Embryonic facial prominence (tissue), 1 donor: ENCODE measurements at regions not wholly inside any gene's neighbourhood (a gene's known extent, or its start where the extent isn't known, plus 50 kb on each side); places are given as distances from the start of the nearest gene placed in this dataset.
"Not testable (repeated sequence)": the region's sequence is repeated elsewhere in the genome, so short reads cannot be mapped to it uniquely, and the experiment has no call there.

ENCODE experiments used
- DNase-seq: peaks from one replicate; pipeline ENCODE4 v3.0.0-alpha.2; 2016; ENCODE audit errors: extremely low spot score

DNA sequence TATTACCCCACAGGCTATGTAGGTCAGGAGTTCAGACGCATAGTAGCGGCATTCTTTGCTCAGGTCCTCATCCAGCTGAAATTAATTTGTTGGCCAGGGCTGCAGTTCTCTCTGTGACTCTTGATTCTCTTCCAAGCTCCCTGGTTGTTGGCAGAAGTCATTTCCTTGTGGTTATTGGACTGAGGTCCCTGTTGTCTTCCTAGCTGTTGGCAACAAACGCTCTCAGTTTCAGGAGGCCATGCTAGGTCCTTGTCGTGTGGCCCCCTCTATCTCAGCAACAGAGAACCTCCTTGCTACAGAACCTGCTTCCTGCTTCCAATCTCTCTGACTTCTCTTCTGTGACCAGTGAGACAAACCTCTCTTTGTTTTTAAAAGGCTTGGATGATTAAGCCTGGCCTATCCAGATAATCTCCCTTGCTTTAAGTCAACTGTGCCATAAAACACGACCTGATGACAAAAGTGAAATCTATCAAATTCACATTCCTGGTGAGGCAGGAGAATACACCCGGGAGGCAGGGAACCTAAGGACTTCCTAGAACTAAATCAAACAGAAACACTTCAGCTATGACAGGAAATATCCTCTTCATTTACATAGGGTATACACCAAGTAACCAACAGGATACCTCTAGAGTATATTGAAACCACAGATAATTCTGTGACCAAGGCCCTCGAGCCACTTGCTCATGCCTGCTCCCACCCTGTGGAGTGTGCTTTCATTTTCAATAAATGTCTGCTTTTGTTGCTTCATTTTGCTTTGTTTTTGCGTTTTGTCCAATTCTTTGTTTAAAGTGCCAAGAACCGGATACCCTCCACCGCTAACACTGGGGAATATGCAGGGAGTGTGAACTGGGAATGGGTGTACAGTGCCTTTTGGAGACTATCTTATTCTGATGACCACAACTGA, 196.0 kb downstream of the BTBD3 start:
- no peak for DNase-seq

DNA sequence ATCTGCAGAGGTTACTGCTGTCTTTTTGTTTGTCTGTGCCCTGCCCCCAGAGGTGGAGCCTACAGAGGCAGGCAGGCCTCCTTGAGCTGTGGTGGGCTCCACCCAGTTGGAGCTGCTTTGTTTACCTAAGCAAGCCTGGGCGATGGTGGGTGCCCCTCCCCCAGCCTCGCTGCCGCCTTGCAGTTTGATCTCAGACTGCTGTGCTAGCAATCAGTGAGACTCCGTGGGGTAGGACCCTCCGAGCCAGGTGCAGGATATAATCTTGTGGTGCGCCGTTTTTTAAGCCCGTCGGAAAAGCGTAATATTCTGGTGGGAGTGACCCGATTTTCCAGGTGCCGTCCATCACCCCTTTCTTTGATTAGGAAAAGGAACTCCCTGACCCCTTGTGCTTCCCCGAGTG, 211.4 kb downstream of the BTBD3 start:
- DNase-seq = not testable (repeated sequence)

DNA sequence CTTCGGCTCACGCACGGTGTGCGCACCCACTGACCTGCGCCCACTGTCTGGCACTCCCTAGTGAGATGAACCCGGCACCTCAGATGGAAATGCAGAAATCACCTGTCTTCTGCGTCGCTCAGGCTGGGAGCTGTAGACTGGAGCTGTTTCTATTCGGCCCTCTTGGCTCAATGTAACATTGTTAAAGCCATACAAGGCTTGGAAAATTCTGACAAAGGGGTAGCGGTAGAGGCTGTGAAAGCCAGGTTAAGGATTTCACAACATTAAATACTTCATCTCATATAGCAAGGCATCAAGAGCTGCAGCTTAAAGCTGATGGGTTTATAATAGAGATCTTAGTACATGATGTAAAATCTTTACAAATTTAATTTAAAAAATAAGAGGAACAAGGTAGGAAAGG, 211.8 kb downstream of the BTBD3 start:
- DNase-seq = not testable (repeated sequence)

GRCh38 chr20:12130781-12131180, 213.1 kb downstream of the BTBD3 start:
- no peak for DNase-seq

DNA sequence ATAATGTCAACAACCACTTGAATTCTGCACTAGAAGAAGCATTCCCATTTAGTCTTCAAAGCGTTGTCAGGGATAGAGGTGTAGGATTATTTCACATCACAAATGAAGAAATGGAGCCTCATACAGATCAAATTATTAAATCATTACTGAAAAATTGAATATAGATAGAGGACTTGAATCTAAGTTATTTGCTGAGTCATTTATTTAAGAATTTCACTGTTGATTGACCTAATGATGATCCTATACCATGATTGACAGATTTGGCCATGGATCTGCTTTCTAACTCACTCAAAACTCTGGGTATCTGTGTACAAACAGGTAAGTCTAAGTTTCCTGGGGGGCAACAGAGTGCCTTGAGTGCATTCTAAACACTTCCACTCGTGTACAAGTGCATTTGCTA, 215.9 kb downstream of the BTBD3 start:
- no peak for DNase-seq

DNA sequence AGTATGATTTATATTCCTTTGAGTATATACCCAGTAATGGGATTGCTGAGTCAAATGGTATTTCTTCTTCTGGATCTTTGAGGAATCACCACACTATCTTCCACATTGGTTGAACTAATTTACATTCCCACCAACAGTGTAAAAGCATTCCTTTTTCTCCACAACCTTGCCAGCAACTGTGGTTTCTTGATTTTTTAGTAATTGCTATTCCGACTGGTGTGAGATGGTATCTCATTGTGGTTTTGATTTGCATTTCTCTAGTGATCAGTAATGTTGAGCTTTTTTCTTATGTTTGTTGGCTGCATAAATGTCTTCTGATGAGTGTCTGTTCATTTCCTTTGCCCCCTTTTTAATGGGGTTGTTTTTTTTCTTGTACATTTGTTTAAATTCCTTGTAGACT, 228.3 kb downstream of the BTBD3 start:
- DNase-seq = not testable (repeated sequence)

DNA sequence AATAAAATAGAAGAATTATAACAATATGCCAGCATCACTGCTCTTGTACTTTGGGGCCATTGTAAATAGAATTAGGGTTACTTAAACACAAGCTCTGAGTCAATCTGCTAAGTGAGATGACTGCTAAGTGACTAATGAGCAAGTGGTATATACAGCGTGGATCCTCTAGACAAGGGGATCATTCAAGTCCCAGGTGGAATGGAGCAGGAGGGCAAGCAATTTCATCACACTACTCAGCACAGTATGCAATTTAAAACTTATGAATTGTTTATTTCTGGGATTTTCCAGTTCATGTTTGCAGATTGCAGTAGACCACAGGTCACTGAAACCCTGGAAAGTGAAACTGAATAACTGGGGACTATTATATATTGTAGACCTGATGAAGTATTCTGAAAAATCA, 235.3 kb downstream of the BTBD3 start:
- no peak for DNase-seq

DNA sequence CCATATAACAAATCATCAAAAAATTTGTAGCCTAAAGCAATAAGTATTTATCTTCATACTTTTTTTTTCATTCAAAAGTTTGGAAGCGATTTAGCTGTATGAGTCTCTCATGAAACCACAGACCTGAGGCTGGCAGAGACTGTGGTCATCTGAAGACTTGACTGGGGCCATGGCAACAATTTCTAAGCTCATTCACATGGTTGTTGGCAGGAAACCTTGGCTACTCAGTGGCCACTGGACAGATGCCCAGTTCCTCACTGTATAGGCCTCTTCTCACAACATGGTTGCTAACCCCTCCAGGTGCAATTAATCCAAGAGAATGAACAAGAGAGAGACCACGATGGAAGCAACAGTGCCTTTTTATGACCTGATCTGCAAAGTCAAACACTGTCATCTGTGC, 235.9 kb downstream of the BTBD3 start:
- DNase-seq = no peak

GRCh38 chr20:12156252-12156651, 238.6 kb downstream of the BTBD3 start:
- DNase-seq = no peak

GRCh38 chr20:12159261-12159660, 241.6 kb downstream of the BTBD3 start:
- no peak for DNase-seq

- DNase-seq = no peak
These were observed 244.0 kb downstream of the BTBD3 start for GRCh38 chr20:12161734-12162133.

DNA sequence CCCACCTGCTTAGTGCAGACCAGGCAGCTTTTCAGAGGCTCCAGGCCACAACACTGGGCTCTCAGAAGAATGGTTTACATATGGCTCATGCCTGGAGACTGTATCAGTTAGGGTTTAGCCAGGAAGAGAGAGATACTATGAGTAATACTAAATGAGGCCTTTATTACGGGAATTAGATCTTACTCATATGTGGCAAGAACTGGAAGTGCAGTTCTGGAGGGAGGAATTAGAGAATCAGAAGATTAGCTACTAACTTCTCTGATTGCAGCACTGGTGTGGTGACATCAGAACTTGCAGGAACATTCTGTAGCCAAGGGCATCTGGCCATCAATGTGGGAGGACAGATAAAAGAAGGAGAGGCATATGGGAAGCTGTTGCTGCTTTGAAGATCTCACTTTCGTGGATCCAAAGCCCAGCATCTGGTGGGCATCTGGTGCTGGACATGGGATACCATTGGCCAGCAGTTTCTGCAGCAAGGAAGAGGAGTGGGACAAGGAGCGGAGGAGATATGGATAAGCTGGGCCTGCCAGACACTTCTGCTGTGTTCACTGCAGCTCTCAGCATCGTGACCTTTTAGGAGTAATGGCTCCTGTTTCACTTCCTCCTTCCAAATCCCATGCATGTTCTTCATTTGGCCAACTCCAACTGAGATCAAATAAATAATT, 248.5 kb downstream of the BTBD3 start:
- no peak for DNase-seq

- DNase-seq = no peak
These were observed 252.7 kb downstream of the BTBD3 start for GRCh38 chr20:12170406-12170805.

GRCh38 chr20:12171923-12172524, 254.3 kb downstream of the BTBD3 start:
- no peak for DNase-seq

GRCh38 chr20:12173347-12174012, 255.8 kb downstream of the BTBD3 start:
- DNase-seq = no peak

DNA sequence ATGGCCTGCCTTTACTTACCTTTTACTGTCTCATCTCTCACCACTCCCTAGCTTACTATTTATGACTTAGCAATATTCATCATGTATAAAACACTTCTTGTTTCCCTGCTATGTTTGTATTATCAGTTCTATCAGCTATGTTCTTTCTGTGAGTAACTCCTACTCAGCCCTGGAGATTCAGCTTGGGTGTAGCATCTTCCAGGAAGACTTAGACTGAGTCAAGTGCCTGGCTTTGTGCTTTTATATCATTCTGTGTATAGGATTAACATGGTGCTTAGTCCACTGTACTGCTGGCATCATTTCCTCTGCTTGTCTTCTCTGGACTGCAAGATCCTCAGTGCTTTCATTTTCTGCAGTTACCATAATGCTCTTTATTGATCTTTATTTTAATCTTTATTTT, 257.8 kb downstream of the BTBD3 start:
- no peak for DNase-seq

GRCh38 chr20:12177657-12178293, 260.1 kb downstream of the BTBD3 start:
- DNase-seq = no peak

DNA sequence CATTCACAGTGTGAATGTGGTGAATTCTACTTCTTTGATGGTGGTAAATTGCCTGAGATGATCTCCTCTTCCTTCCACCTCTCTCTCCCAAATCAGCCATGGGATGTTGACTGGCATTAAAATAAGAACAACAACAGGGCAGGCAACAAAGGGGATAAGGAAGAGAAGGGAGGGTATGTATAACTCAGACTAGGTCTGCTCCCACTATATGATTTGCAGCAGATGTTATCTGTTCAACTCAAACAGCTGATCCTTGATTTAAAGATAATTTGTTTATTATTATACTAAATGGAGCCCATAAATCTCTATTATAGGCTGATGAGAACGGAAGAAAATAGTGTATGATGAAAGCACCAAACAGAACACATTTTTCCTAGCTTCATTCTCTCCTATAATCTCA, 262.0 kb downstream of the BTBD3 start:
- no peak for DNase-seq

GRCh38 chr20:12180107-12180661, 262.5 kb downstream of the BTBD3 start:
- no peak for DNase-seq

DNA sequence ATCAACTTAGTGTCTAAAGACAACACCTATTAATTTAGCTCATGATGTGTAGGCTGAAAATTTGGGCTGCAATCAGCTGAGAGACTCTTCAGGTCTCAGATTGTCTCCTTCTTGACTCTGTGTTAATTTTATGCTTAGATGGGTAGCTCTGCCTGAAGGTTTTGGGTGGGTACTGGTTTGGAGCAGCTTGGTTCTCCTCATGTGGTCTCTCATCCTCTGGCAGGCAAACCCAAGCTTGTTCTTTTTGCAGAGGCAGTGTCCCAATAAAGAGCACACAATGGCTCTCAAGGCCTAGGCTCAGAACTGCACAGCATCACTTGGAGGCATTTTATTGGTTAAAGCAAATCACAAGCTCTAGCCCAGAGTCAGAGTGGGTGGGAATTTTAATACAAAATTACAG, 280.6 kb downstream of the BTBD3 start:
- DNase-seq = no peak

DNA sequence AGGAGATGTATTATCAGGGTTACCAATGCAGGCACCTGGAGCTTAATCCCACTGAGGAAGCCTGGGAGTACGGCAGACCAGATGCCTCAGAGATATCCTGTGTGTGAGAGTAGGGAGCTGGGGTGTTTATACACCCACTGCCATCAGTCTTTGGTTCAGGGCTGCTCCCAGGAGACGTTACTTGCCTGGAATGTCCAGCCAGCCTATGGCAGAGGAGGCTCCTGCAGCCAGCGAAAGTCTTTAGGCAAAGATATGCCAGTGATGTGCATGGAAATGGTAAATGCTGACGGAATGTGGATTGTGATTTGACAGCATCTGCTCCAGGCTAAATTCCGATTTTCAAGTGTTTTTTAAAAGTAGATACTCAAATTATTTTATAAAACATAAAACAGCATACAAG, 282.0 kb downstream of the BTBD3 start:
- no peak for DNase-seq
